GM23338 (cell line): ENCODE measurements at regions not wholly inside any gene's neighbourhood (a gene's known extent, or its start where the extent isn't known, plus 50 kb on each side); places are given as distances from the start of the nearest gene placed in this dataset.

ENCODE experiments used
- ATAC-seq: fragments of 200-7000 bp; cut with Tn5 transposase; 3 replicates; pipeline ENCODE4 v1.9.1; 2020
- DNase-seq: peaks from one replicate; pipeline ENCODE4 v3.0.0-alpha.2; 2015; ENCODE audit warnings: low spot score
- H2AFZ ChIP-seq: fragments of 200-600 bp; sonication (generic); 2 replicates; pipeline ENCODE4 v1.8.0; 2016; ENCODE audit warnings: antibody characterized with exemption, mild to moderate bottlenecking, moderate library complexity
- H3F3A ChIP-seq: fragments of 200-600 bp; sonication (generic); replicated peaks from 2 replicates; pipeline ENCODE4 v1.8.0; 2017; ENCODE audit warnings: antibody characterized with exemption, mixed run types, low read depth
- H3K27ac ChIP-seq: fragments of 200-600 bp; sonication (generic); 2 replicates; pipeline ENCODE4 v1.6.1; 2016; ENCODE audit warnings: low read depth
- H3K27me3 ChIP-seq: fragments of 200-600 bp; sonication (generic); 2 replicates; pipeline ENCODE4 v1.8.0; 2016; ENCODE audit warnings: mild to moderate bottlenecking, mixed run types, moderate library complexity; ENCODE audit not compliant: insufficient read depth
- H3K36me3 ChIP-seq: fragments of 200-600 bp; sonication (generic); 2 replicates; pipeline ENCODE4 v1.8.0; 2016; ENCODE audit warnings: mild to moderate bottlenecking; ENCODE audit not compliant: insufficient read depth
- H3K4me1 ChIP-seq: fragments of 200-600 bp; sonication (generic); 2 replicates; pipeline ENCODE4 v1.8.0; 2016; ENCODE audit warnings: mild to moderate bottlenecking, moderate library complexity; ENCODE audit not compliant: insufficient read depth
- H3K4me2 ChIP-seq: fragments of 200-600 bp; sonication (generic); 2 replicates; pipeline ENCODE4 v1.7.1; 2017; ENCODE audit warnings: mixed run types
- H3K4me3 ChIP-seq: fragments of 200-600 bp; sonication (generic); 2 replicates; pipeline ENCODE4 v1.6.1; 2016; ENCODE audit warnings: mixed run types
- H3K79me2 ChIP-seq: fragments of 200-600 bp; sonication (generic); replicated peaks from 2 replicates; pipeline ENCODE4 v1.8.0; 2017; ENCODE audit warnings: mild to moderate bottlenecking; ENCODE audit not compliant: insufficient read depth
- H3K9me2 ChIP-seq: fragments of 200-600 bp; sonication (generic); 2 replicates; pipeline ENCODE4 v1.8.0; 2017; ENCODE audit not compliant: insufficient read depth
- H4K20me1 ChIP-seq: fragments of 200-600 bp; sonication (generic); replicated peaks from 2 replicates; pipeline ENCODE4 v1.8.0; 2017; ENCODE audit warnings: mild to moderate bottlenecking; ENCODE audit not compliant: insufficient read depth
- H3K27ac Mint-ChIP-seq: 2 replicates; pipeline ENCODE4 v1.8.0; 2020; ENCODE audit warnings: inconsistent platforms, mild to moderate bottlenecking, moderate library complexity, mixed read lengths
- H3K27me3 Mint-ChIP-seq: 3 replicates; pipeline ENCODE4 v1.8.0; 2022; ENCODE audit warnings: low read depth, mild to moderate bottlenecking, moderate library complexity, mixed read lengths, inconsistent platforms; ENCODE audit not compliant: insufficient read depth, poor library complexity
- H3K36me3 Mint-ChIP-seq: 3 replicates; pipeline ENCODE4 v1.8.0; 2021; ENCODE audit warnings: low read depth, mild to moderate bottlenecking, inconsistent platforms, moderate library complexity, mixed read lengths
- H3K4me1 Mint-ChIP-seq: 3 replicates; pipeline ENCODE4 v1.8.0; 2020; ENCODE audit warnings: mild to moderate bottlenecking, inconsistent platforms, mixed read lengths
- H3K4me3 Mint-ChIP-seq: 3 replicates; pipeline ENCODE4 v1.8.0; 2021; ENCODE audit warnings: moderate library complexity, mild to moderate bottlenecking, inconsistent platforms, mixed read lengths
- H3K9me3 Mint-ChIP-seq: 3 replicates; pipeline ENCODE4 v1.8.0; 2020; ENCODE audit warnings: moderate library complexity, mild to moderate bottlenecking, inconsistent platforms, mixed read lengths
- CREB1 ChIP-seq: fragments of 250-450 bp; sonication (Bioruptor Pico); IDR thresholded peaks from 2 replicates; pipeline ENCODE4 v1.5.0; 2020; ENCODE audit warnings: low read depth, mild to moderate bottlenecking, moderate library complexity
- EZH2 ChIP-seq: fragments of 200-600 bp; sonication (generic); IDR thresholded peaks from one replicate; pipeline ENCODE4 v1.8.0; 2017; ENCODE audit warnings: antibody characterized with exemption, mild to moderate bottlenecking, low read depth; ENCODE audit not compliant: unreplicated experiment
- EZH2phosphoT487 ChIP-seq: fragments of 200-600 bp; sonication (generic); IDR thresholded peaks from one replicate; pipeline ENCODE4 v1.8.1; 2018; ENCODE audit warnings: antibody characterized with exemption; ENCODE audit not compliant: unreplicated experiment
- JUNB ChIP-seq: IDR thresholded peaks from one replicate; pipeline ENCODE4 v1.6.1; 2016; ENCODE audit warnings: antibody characterized with exemption; ENCODE audit not compliant: unreplicated experiment
- NANOG ChIP-seq: IDR thresholded peaks from 2 replicates; pipeline ENCODE4 v1.6.1; 2016; ENCODE audit warnings: antibody characterized with exemption, borderline replicate concordance
- POLR2AphosphoS5 ChIP-seq: IDR thresholded peaks from 2 replicates; pipeline ENCODE4 v1.6.1; 2016; ENCODE audit warnings: antibody characterized with exemption, low read depth
- STAT1 ChIP-seq: IDR thresholded peaks from one replicate; pipeline ENCODE4 v1.6.1; 2016; ENCODE audit warnings: antibody characterized with exemption; ENCODE audit not compliant: unreplicated experiment
- ZNF114 ChIP-seq: fragments of 250-450 bp; sonication (Bioruptor Pico); IDR thresholded peaks from 2 replicates; pipeline ENCODE4 v1.5.0; 2020; ENCODE audit warnings: mild to moderate bottlenecking, moderate library complexity
- TF ChIP-seq, protein P1 (sequence below): IDR thresholded peaks from one replicate; pipeline ENCODE4 v1.6.1; 2018; ENCODE audit warnings: antibody characterized with exemption; ENCODE audit not compliant: unreplicated experiment
- TF ChIP-seq, protein P2 (sequence below): IDR thresholded peaks from 2 replicates; pipeline ENCODE4 v1.6.1; 2016; ENCODE audit warnings: antibody characterized with exemption
- TF ChIP-seq, protein P3 (sequence below): fragments of 250-450 bp; sonication (Bioruptor Pico); IDR thresholded peaks from 2 replicates; pipeline ENCODE4 v1.5.0; 2020; ENCODE audit warnings: mild to moderate bottlenecking, moderate library complexity
- TF ChIP-seq, protein P4 (sequence below), 2 experiments: fragments of 200-600 bp in 1 of 2; sonication (generic) in 1 of 2; conservative IDR thresholded peaks; 2 replicates each; pipeline versions ENCODE4 v1.5.1 to v1.6.1; 2016 to 2017; ENCODE audit warnings: antibody characterized with exemption in 2 of 2, low read depth in 2 of 2, mild to moderate bottlenecking in 2 of 2, moderate library complexity in 1 of 2

DNA sequence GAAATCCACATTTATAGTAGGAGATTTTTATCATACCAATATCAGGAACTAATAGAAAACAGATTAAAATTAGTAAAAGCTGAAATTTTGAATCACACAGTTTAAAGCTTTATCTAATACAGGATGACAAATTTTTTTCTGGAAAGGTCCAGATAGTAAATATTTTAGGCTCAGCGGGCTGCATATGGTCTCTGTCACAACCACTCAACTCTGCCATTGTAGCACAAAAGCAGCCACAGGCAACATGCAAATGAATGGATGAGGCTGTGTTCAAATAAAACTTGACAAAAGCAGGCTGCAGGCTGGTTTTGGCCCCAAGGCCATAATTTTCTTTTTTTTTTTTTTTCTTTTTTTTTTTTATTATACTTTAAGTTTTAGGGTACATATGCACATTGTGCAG lies 108.2 kb upstream of the CCDC90B start:
- Histone ChIP-seq H3K27ac (no peak overlapping the region), H3K4me2 (no peak overlapping the region), H3K79me2 (no peaks in the 10 kb centered on the region), H3K9me2 (peaks cover 4% of the 10 kb centered on the region; the same call in 1 of the 2 replicates), H3K36me3 (no peaks in the 10 kb centered on the region), H3K27me3 (no peaks in the 10 kb centered on the region), H3F3A (no peaks in the 10 kb centered on the region), H3K4me3 (no peak overlapping the region), H3K4me1 (no peaks in the 10 kb centered on the region), H4K20me1 (no peaks in the 10 kb centered on the region), H2AFZ (no peak overlapping the region)
- Mint-ChIP-seq H3K4me3 (no peak overlapping the region), H3K36me3 (no peaks in the 10 kb centered on the region; the same call in 2 of the 3 replicates), H3K4me1 (no peaks in the 10 kb centered on the region), H3K27me3 (no peaks in the 10 kb centered on the region), H3K9me3 (peaks cover 5% of the 10 kb centered on the region; the same call in 2 of the 3 replicates), H3K27ac (no peak overlapping the region)
- no peak for TF ChIP-seq EZH2phosphoT487
- TF ChIP-seq, protein P1, sequence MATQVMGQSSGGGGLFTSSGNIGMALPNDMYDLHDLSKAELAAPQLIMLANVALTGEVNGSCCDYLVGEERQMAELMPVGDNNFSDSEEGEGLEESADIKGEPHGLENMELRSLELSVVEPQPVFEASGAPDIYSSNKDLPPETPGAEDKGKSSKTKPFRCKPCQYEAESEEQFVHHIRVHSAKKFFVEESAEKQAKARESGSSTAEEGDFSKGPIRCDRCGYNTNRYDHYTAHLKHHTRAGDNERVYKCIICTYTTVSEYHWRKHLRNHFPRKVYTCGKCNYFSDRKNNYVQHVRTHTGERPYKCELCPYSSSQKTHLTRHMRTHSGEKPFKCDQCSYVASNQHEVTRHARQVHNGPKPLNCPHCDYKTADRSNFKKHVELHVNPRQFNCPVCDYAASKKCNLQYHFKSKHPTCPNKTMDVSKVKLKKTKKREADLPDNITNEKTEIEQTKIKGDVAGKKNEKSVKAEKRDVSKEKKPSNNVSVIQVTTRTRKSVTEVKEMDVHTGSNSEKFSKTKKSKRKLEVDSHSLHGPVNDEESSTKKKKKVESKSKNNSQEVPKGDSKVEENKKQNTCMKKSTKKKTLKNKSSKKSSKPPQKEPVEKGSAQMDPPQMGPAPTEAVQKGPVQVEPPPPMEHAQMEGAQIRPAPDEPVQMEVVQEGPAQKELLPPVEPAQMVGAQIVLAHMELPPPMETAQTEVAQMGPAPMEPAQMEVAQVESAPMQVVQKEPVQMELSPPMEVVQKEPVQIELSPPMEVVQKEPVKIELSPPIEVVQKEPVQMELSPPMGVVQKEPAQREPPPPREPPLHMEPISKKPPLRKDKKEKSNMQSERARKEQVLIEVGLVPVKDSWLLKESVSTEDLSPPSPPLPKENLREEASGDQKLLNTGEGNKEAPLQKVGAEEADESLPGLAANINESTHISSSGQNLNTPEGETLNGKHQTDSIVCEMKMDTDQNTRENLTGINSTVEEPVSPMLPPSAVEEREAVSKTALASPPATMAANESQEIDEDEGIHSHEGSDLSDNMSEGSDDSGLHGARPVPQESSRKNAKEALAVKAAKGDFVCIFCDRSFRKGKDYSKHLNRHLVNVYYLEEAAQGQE: no peak
- no peak for TF ChIP-seq ZNF114 (CRISPR knock-in tag)
- TF ChIP-seq, protein P2, sequence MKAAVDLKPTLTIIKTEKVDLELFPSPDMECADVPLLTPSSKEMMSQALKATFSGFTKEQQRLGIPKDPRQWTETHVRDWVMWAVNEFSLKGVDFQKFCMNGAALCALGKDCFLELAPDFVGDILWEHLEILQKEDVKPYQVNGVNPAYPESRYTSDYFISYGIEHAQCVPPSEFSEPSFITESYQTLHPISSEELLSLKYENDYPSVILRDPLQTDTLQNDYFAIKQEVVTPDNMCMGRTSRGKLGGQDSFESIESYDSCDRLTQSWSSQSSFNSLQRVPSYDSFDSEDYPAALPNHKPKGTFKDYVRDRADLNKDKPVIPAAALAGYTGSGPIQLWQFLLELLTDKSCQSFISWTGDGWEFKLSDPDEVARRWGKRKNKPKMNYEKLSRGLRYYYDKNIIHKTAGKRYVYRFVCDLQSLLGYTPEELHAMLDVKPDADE: no peak
- no peak for TF ChIP-seq STAT1
- TF ChIP-seq EZH2: no peak
- no peak for TF ChIP-seq JUNB
- TF ChIP-seq, protein P3, sequence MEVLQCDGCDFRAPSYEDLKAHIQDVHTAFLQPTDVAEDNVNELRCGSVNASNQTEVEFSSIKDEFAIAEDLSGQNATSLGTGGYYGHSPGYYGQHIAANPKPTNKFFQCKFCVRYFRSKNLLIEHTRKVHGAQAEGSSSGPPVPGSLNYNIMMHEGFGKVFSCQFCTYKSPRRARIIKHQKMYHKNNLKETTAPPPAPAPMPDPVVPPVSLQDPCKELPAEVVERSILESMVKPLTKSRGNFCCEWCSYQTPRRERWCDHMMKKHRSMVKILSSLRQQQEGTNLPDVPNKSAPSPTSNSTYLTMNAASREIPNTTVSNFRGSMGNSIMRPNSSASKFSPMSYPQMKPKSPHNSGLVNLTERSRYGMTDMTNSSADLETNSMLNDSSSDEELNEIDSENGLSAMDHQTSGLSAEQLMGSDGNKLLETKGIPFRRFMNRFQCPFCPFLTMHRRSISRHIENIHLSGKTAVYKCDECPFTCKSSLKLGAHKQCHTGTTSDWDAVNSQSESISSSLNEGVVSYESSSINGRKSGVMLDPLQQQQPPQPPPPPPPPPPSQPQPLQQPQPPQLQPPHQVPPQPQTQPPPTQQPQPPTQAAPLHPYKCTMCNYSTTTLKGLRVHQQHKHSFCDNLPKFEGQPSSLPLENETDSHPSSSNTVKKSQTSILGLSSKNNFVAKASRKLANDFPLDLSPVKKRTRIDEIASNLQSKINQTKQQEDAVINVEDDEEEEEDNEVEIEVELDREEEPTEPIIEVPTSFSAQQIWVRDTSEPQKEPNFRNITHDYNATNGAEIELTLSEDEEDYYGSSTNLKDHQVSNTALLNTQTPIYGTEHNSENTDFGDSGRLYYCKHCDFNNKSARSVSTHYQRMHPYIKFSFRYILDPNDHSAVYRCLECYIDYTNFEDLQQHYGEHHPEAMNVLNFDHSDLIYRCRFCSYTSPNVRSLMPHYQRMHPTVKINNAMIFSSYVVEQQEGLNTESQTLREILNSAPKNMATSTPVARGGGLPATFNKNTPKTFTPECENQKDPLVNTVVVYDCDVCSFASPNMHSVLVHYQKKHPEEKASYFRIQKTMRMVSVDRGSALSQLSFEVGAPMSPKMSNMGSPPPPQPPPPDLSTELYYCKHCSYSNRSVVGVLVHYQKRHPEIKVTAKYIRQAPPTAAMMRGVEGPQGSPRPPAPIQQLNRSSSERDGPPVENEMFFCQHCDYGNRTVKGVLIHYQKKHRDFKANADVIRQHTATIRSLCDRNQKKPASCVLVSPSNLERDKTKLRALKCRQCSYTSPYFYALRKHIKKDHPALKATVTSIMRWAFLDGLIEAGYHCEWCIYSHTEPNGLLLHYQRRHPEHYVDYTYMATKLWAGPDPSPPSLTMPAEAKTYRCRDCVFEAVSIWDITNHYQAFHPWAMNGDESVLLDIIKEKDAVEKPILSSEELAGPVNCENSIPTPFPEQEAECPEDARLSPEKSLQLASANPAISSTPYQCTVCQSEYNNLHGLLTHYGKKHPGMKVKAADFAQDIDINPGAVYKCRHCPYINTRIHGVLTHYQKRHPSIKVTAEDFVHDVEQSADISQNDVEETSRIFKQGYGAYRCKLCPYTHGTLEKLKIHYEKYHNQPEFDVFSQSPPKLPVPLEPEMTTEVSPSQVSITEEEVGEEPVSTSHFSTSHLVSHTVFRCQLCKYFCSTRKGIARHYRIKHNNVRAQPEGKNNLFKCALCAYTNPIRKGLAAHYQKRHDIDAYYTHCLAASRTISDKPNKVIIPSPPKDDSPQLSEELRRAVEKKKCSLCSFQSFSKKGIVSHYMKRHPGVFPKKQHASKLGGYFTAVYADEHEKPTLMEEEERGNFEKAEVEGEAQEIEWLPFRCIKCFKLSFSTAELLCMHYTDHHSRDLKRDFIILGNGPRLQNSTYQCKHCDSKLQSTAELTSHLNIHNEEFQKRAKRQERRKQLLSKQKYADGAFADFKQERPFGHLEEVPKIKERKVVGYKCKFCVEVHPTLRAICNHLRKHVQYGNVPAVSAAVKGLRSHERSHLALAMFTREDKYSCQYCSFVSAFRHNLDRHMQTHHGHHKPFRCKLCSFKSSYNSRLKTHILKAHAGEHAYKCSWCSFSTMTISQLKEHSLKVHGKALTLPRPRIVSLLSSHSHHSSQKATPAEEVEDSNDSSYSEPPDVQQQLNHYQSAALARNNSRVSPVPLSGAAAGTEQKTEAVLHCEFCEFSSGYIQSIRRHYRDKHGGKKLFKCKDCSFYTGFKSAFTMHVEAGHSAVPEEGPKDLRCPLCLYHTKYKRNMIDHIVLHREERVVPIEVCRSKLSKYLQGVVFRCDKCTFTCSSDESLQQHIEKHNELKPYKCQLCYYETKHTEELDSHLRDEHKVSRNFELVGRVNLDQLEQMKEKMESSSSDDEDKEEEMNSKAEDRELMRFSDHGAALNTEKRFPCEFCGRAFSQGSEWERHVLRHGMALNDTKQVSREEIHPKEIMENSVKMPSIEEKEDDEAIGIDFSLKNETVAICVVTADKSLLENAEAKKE (CRISPR knock-in tag): no peak
- TF ChIP-seq, protein P4, sequence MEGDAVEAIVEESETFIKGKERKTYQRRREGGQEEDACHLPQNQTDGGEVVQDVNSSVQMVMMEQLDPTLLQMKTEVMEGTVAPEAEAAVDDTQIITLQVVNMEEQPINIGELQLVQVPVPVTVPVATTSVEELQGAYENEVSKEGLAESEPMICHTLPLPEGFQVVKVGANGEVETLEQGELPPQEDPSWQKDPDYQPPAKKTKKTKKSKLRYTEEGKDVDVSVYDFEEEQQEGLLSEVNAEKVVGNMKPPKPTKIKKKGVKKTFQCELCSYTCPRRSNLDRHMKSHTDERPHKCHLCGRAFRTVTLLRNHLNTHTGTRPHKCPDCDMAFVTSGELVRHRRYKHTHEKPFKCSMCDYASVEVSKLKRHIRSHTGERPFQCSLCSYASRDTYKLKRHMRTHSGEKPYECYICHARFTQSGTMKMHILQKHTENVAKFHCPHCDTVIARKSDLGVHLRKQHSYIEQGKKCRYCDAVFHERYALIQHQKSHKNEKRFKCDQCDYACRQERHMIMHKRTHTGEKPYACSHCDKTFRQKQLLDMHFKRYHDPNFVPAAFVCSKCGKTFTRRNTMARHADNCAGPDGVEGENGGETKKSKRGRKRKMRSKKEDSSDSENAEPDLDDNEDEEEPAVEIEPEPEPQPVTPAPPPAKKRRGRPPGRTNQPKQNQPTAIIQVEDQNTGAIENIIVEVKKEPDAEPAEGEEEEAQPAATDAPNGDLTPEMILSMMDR (conservative IDR thresholded peaks at IDR 0.05; ENCODE audit: low read depth in 2 of 2): no peak
- TF ChIP-seq CREB1 (CRISPR knock-in tag): no peak
- no peak for TF ChIP-seq NANOG
- no peak for TF ChIP-seq POLR2AphosphoS5
- DNase-seq (no peak), ATAC-seq (no peak)
